HCT116 (cell line): ENCODE measurements at regions not wholly inside any gene's neighbourhood (a gene's known extent, or its start where the extent isn't known, plus 50 kb on each side); places are given as distances from the start of the nearest gene placed in this dataset.

ENCODE experiments used
- ATAC-seq: fragments of 200-7000 bp; cut with Tn5 transposase; 2 replicates; pipeline ENCODE4 v1.9.1; 2020; ENCODE audit warnings: mild to moderate bottlenecking, moderate library complexity
- BruUV-seq: library from RNA; stranded (reverse); fragments of 400-500 nt; replicated peaks from 2 replicates; lab custom pipeline; 2021; lab: Mats Ljungman, UMichigan
- CTCF ChIA-PET: fragments of 300-600 bp; sonication (Branson Sonifier 250); formaldehyde crosslinking; loops from one replicate; lab custom pipeline; 2021; ENCODE audit warnings: antibody characterized with exemption; lab: Charles Lee
- POLR2A ChIA-PET: fragments of 300-600, 350-600 bp; sonication (Branson Sonifier 250); formaldehyde crosslinking; loops from one replicate; lab custom pipeline; 2021; ENCODE audit warnings: antibody characterized with exemption; lab: Charles Lee
- RAD21 ChIA-PET, 2 experiments: fragments of 300-600 bp; sonication (Branson Sonifier 250); formaldehyde crosslinking; loops; one replicate each; lab custom pipeline; 2023; ENCODE audit warnings: low total read pairs in 2 of 2; ENCODE audit not compliant: uncharacterized antibody in 2 of 2, unreplicated experiment in 2 of 2, low non-redundant PET in 1 of 2; lab: Charles Lee
- DNase-seq: peaks from one replicate; pipeline ENCODE4 v3.0.0-alpha.2; 2010; ENCODE audit warnings: low read depth, low spot score
- H2AFZ ChIP-seq: fragments of 200-600 bp; shearing (Covaris generic), sonication (generic); 2 replicates; pipeline ENCODE4 v1.6.1; 2017; ENCODE audit warnings: low read depth, mixed run types, mixed read lengths, antibody characterized with exemption, low read length; ENCODE audit not compliant: poor library complexity, severe bottlenecking
- H3K27ac ChIP-seq: 2 replicates; pipeline ENCODE4 v1.5.1; 2012; ENCODE audit warnings: low read depth, low read length
- H3K27me3 ChIP-seq: fragments of 200-600 bp; sonication (generic); 2 replicates; pipeline ENCODE4 v1.6.1; 2016; ENCODE audit warnings: mixed run types, low read length, mixed read lengths; ENCODE audit not compliant: insufficient read depth
- H3K36me3 ChIP-seq, 2 experiments: fragments of 200-500 bp in 1 of 2; fragments of 200-600 bp in 1 of 2; sonication (Bioruptor generic) in 1 of 2; sonication (generic) in 1 of 2; 2 replicates each; pipeline versions ENCODE4 v1.5.1 to v1.6.1; 2014 to 2016; ENCODE audit warnings: low read length in 2 of 2, inconsistent platforms in 1 of 2, mixed read lengths in 1 of 2, mixed run types in 1 of 2; ENCODE audit not compliant: insufficient read depth in 2 of 2, control insufficient read depth in 1 of 2
- H3K4me1 ChIP-seq, 2 experiments: fragments of 200-600 bp in 1 of 2; sonication (generic) in 1 of 2; 2 replicates each; pipeline versions ENCODE4 v1.5.1 to v1.6.1; 2012 to 2017; ENCODE audit warnings: low read length in 2 of 2, inconsistent platforms in 1 of 2, mild to moderate bottlenecking in 1 of 2, mixed read lengths in 1 of 2, mixed run types in 1 of 2, moderate library complexity in 1 of 2; ENCODE audit not compliant: insufficient read depth in 2 of 2, control insufficient read depth in 1 of 2
- H3K4me2 ChIP-seq: fragments of 200-600 bp; sonication (generic); 2 replicates; pipeline ENCODE4 v1.6.1; 2017; ENCODE audit warnings: mixed run types, low read length, mixed read lengths
- H3K4me3 ChIP-seq, 2 experiments: fragments of 200-600 bp in 1 of 2; sonication (generic) in 1 of 2; replicated peaks in 1 of 2; 2 replicates each; pipeline ENCODE4 v1.5.1; 2011 to 2016; ENCODE audit warnings: low read length in 2 of 2, control low read depth in 1 of 2, low read depth in 1 of 2, mild to moderate bottlenecking in 1 of 2, mixed read lengths in 1 of 2, mixed run types in 1 of 2
- H3K79me2 ChIP-seq: fragments of 200-600 bp; sonication (generic); 2 replicates; pipeline ENCODE4 v1.6.1; 2017; ENCODE audit warnings: mild to moderate bottlenecking, mixed run types, low read length, moderate library complexity, mixed read lengths; ENCODE audit not compliant: insufficient read depth
- H3K9ac ChIP-seq: fragments of 200-600 bp; sonication (generic); 2 replicates; pipeline ENCODE4 v1.6.1; 2016; ENCODE audit warnings: low read length, mixed read lengths
- H3K9me2 ChIP-seq: fragments of 200-600 bp; sonication (generic), shearing (Covaris generic); 2 replicates; pipeline ENCODE4 v1.6.1; 2017; ENCODE audit warnings: mixed run types, mild to moderate bottlenecking, moderate library complexity; ENCODE audit not compliant: insufficient read depth
- H3K9me3 ChIP-seq, 2 experiments: fragments of 200-500 bp in 1 of 2; fragments of 200-600 bp in 1 of 2; sonication (Bioruptor generic) in 1 of 2; sonication (generic) in 1 of 2; 2 replicates each; pipeline ENCODE4 v1.6.1; 2014 to 2017; ENCODE audit warnings: low read length in 2 of 2, mixed read lengths in 2 of 2, inconsistent platforms in 1 of 2, low read depth in 1 of 2, mild to moderate bottlenecking in 1 of 2, mixed run types in 1 of 2, moderate library complexity in 1 of 2; ENCODE audit not compliant: control insufficient read depth in 1 of 2, insufficient read depth in 1 of 2
- H4K20me1 ChIP-seq: fragments of 200-600 bp; sonication (generic), shearing (Covaris generic); 2 replicates; pipeline ENCODE4 v1.6.1; 2017; ENCODE audit warnings: mixed run types, mild to moderate bottlenecking, moderate library complexity; ENCODE audit not compliant: insufficient read depth
- ATF3 ChIP-seq: IDR thresholded peaks from 2 replicates; pipeline ENCODE4 v1.6.1; 2012
- CBX3 ChIP-seq: IDR thresholded peaks from 2 replicates; pipeline ENCODE4 v1.6.1; 2012; ENCODE audit warnings: low read depth
- CEBPB ChIP-seq: IDR thresholded peaks from 2 replicates; pipeline ENCODE4 v1.6.1; 2012; ENCODE audit warnings: low read depth
- CTCF ChIP-seq, 3 experiments: fragments of 200-600 bp in 1 of 3; sonication (generic) in 1 of 3; IDR thresholded peaks in 2 of 3; conservative IDR thresholded peaks in 1 of 3; 2 replicates each; pipeline ENCODE4 v1.5.1; 2012 to 2017; ENCODE audit warnings: low read depth in 2 of 3, low read length in 2 of 3, antibody characterized with exemption in 1 of 3, borderline replicate concordance in 1 of 3, control low read depth in 1 of 3, mild to moderate bottlenecking in 1 of 3, mixed read lengths in 1 of 3, mixed run types in 1 of 3, moderate library complexity in 1 of 3; ENCODE audit not compliant: insufficient read depth in 1 of 3
- ELF1 ChIP-seq: IDR thresholded peaks from 2 replicates; pipeline ENCODE4 v1.6.1; 2012; ENCODE audit warnings: low read depth, borderline replicate concordance
- EZH2phosphoT487 ChIP-seq: fragments of 200-600 bp; IDR thresholded peaks from 2 replicates; pipeline ENCODE4 v1.6.1; 2018; ENCODE audit warnings: antibody characterized with exemption, borderline replicate concordance
- POLR2AphosphoS5 ChIP-seq: IDR thresholded peaks from 2 replicates; pipeline ENCODE4 v1.6.1; 2011; ENCODE audit warnings: mild to moderate bottlenecking, low read depth, low read length, moderate library complexity
- SRF ChIP-seq: IDR thresholded peaks from 2 replicates; pipeline ENCODE4 v1.6.1; 2012; ENCODE audit warnings: low read depth
- ZFX ChIP-seq: fragments of 450-650 bp; IDR thresholded peaks from 2 replicates; pipeline ENCODE4 v1.6.1; 2017
- intact Hi-C: fragments of 100-400 bp; cut with micrococcal nuclease; formaldehyde crosslinking; loops from 2 replicates; pipeline ENCODE4 v1.10.0; 2022

GRCh38 chr12:23168459-23168858 lies 543.5 kb downstream of the ETNK1 start:
- DNase-seq (no peak), ATAC-seq (no peak)
- Histone ChIP-seq H3K9me3 (peaks cover 4 to 24% of the 10 kb centered on the region in 2 experiments; a peak in 2 of 4 replicates), H3K27ac (no peak overlapping the region), H2AFZ (no peak overlapping the region), H3K9ac (no peak overlapping the region), H3K4me2 (no peak overlapping the region), H3K9me2 (no peaks in the 10 kb centered on the region), H3K79me2 (no peaks in the 10 kb centered on the region), H3K4me1 (no peaks in the 10 kb centered on the region), H4K20me1 (no peaks in the 10 kb centered on the region), H3K27me3 (no peaks in the 10 kb centered on the region), H3K4me3 (no peak overlapping the region), H3K36me3 (no peaks in the 10 kb centered on the region)
- CTCF ChIA-PET, result no interaction called here
- RAD21 ChIA-PET, result no interaction called here
- BruUV-seq, result no TSS peak
- POLR2A ChIA-PET, result no interaction called here
- intact Hi-C loops, result no loop called here
- no peak for TF ChIP-seq ELF1
- TF ChIP-seq SRF, result no peak
- no peak for TF ChIP-seq CBX3
- no peak for TF ChIP-seq POLR2AphosphoS5
- TF ChIP-seq ATF3, result no peak
- no peak for TF ChIP-seq EZH2phosphoT487
- TF ChIP-seq CEBPB, result no peak
- TF ChIP-seq CTCF (IDR thresholded peaks at IDR 0.05 in 2 of 3, conservative IDR thresholded peaks at IDR 0.05 in 1 of 3; ENCODE audit: borderline replicate concordance in 1 of 3, insufficient read depth in 1 of 3, low read depth in 2 of 3, low read length in 2 of 3), result no peak
- no peak for TF ChIP-seq ZFX
- TF ChIP-seq, all 23 proteins: peak for 0
